IMR-90 (cell line): ENCODE measurements at regions not wholly inside any gene's neighbourhood (a gene's known extent, or its start where the extent isn't known, plus 50 kb on each side); places are given as distances from the start of the nearest gene placed in this dataset.

ENCODE experiments used
- ATAC-seq: fragments of 200-7000 bp; cut with Tn5 transposase; 2 replicates; pipeline ENCODE4 v1.9.1; 2020; ENCODE audit warnings: low read depth, mild to moderate bottlenecking, moderate library complexity
- BruUV-seq: library from RNA; stranded (reverse); fragments of 400-500 nt; replicated peaks from 2 replicates; lab custom pipeline; 2021; lab: Mats Ljungman, UMichigan
- CTCF ChIA-PET: fragments of 300-600 bp; formaldehyde crosslinking; extraction: SDS; loops from one replicate; lab custom pipeline; 2021; ENCODE audit warnings: antibody characterized with exemption; lab: Yijun Ruan, JAX
- POLR2A ChIA-PET: fragments of 300-600 bp; sonication (Branson Sonifier 250); formaldehyde crosslinking; loops from one replicate; lab custom pipeline; 2022; ENCODE audit warnings: antibody characterized with exemption; ENCODE audit not compliant: unreplicated experiment; lab: Charles Lee
- DNase-seq: peaks from one replicate; pipeline ENCODE4 v3.0.0; 2013
- H2AFZ ChIP-seq: replicated peaks from 2 replicates; pipeline ENCODE3; 2013; ENCODE audit warnings: low read length, mild to moderate bottlenecking; ENCODE audit not compliant: poor library complexity
- H2AK5ac ChIP-seq: 2 replicates; pipeline ENCODE4 v1.6.1; 2013; ENCODE audit warnings: low read depth, low read length, inconsistent platforms
- H2AK9ac ChIP-seq: replicated peaks from 2 replicates; pipeline ENCODE3; 2013; ENCODE audit warnings: mild to moderate bottlenecking, low read depth, low read length, moderate library complexity; ENCODE audit not compliant: poor library complexity
- H2BK120ac ChIP-seq: 2 replicates; pipeline ENCODE4 v1.6.1; 2013; ENCODE audit warnings: low read depth, low read length, inconsistent platforms
- H2BK15ac ChIP-seq: 3 replicates; pipeline ENCODE4 v1.6.1; 2013; ENCODE audit warnings: low read depth, low read length, inconsistent platforms
- H2BK20ac ChIP-seq: 2 replicates; pipeline ENCODE4 v1.6.1; 2013; ENCODE audit warnings: low read depth, mild to moderate bottlenecking, inconsistent platforms, low read length, moderate library complexity
- H2BK5ac ChIP-seq: 2 replicates; pipeline ENCODE4 v1.6.1; 2013; ENCODE audit warnings: mild to moderate bottlenecking, low read depth, low read length, inconsistent platforms; ENCODE audit not compliant: poor library complexity, severe bottlenecking
- H3K14ac ChIP-seq: replicated peaks from 2 replicates; pipeline ENCODE4 v1.6.1; 2013; ENCODE audit warnings: low read depth, low read length, inconsistent platforms
- H3K18ac ChIP-seq: 2 replicates; pipeline ENCODE4 v1.6.1; 2013; ENCODE audit warnings: low read depth, low read length, control low read depth
- H3K23ac ChIP-seq: 2 replicates; pipeline ENCODE4 v1.6.1; 2013; ENCODE audit warnings: low read depth, low read length, inconsistent platforms
- H3K27ac ChIP-seq: 2 replicates; pipeline ENCODE4 v1.5.1; 2013; ENCODE audit warnings: mild to moderate bottlenecking, control low read depth, low read length; ENCODE audit not compliant: insufficient read depth
- H3K27me3 ChIP-seq: 2 replicates; pipeline ENCODE4 v1.6.1; 2013; ENCODE audit warnings: low read length; ENCODE audit not compliant: control insufficient read depth, insufficient read depth
- H3K36me3 ChIP-seq: 2 replicates; pipeline ENCODE4 v1.6.1; 2013; ENCODE audit warnings: low read length, mixed read lengths; ENCODE audit not compliant: control insufficient read depth, insufficient read depth
- H3K4ac ChIP-seq: 2 replicates; pipeline ENCODE4 v1.6.1; 2013; ENCODE audit warnings: low read depth, low read length, inconsistent platforms
- H3K4me1 ChIP-seq: 2 replicates; pipeline ENCODE4 v1.6.1; 2013; ENCODE audit warnings: low read length, mixed read lengths; ENCODE audit not compliant: control insufficient read depth, insufficient read depth
- H3K4me2 ChIP-seq: 2 replicates; pipeline ENCODE4 v1.6.1; 2013; ENCODE audit warnings: low read depth, mild to moderate bottlenecking, control low read depth, low read length, moderate library complexity
- H3K4me3 ChIP-seq: 2 replicates; pipeline ENCODE4 v1.5.1; 2013; ENCODE audit warnings: low read depth, mild to moderate bottlenecking, control low read depth, low read length, moderate library complexity; ENCODE audit not compliant: insufficient read depth
- H3K56ac ChIP-seq: 2 replicates; pipeline ENCODE4 v1.6.1; 2013; ENCODE audit warnings: low read length, inconsistent platforms; ENCODE audit not compliant: insufficient read depth; ENCODE audit errors: extremely low read depth
- H3K79me1 ChIP-seq, 2 experiments: 2 replicates each; pipeline ENCODE4 v1.6.1; 2013; ENCODE audit warnings: low read length in 2 of 2, inconsistent platforms in 1 of 2, low read depth in 1 of 2
- H3K9ac ChIP-seq: 2 replicates; pipeline ENCODE4 v1.6.1; 2013; ENCODE audit warnings: low read depth, low read length, control low read depth
- H3K9me1 ChIP-seq: 2 replicates; pipeline ENCODE4 v1.6.1; 2013; ENCODE audit warnings: low read length, inconsistent platforms; ENCODE audit not compliant: insufficient read depth
- H3K9me3 ChIP-seq: 2 replicates; pipeline ENCODE4 v1.6.1; 2013; ENCODE audit warnings: low read length; ENCODE audit not compliant: control insufficient read depth, insufficient read depth
- H4K20me1 ChIP-seq: 2 replicates; pipeline ENCODE4 v1.6.1; 2013; ENCODE audit warnings: low read length, inconsistent platforms; ENCODE audit not compliant: insufficient read depth
- H4K5ac ChIP-seq: 2 replicates; pipeline ENCODE4 v1.6.1; 2013; ENCODE audit warnings: mild to moderate bottlenecking, low read depth, low read length, control low read depth
- H4K8ac ChIP-seq, 2 experiments: 2 replicates each; pipeline ENCODE4 v1.6.1; 2013; ENCODE audit warnings: low read depth in 2 of 2, low read length in 2 of 2, control low read depth in 1 of 2, inconsistent platforms in 1 of 2
- H4K91ac ChIP-seq: 2 replicates; pipeline ENCODE4 v1.6.1; 2013; ENCODE audit warnings: low read depth, low read length, inconsistent platforms; ENCODE audit not compliant: insufficient read depth
- BHLHE40 ChIP-seq: fragments of 150-350 bp; IDR thresholded peaks from 2 replicates; pipeline ENCODE4 v1.6.1; 2016; ENCODE audit warnings: mild to moderate bottlenecking, low read depth, low read length
- CEBPB ChIP-seq: IDR thresholded peaks from 2 replicates; pipeline ENCODE4 v1.6.1; 2012; ENCODE audit warnings: low read depth, low read length, improper control_type of control experiment
- CHD1 ChIP-seq: IDR thresholded peaks from 2 replicates; pipeline ENCODE4 v1.6.1; 2012; ENCODE audit warnings: low read depth, low read length, improper control_type of control experiment
- FOS ChIP-seq: fragments of 150-350 bp; IDR thresholded peaks from 2 replicates; pipeline ENCODE4 v1.6.1; 2016; ENCODE audit warnings: low read depth, low read length
- MAFK ChIP-seq: IDR thresholded peaks from 2 replicates; pipeline ENCODE4 v1.6.1; 2012; ENCODE audit warnings: low read depth, low read length, improper control_type of control experiment
- MAZ ChIP-seq: IDR thresholded peaks from 2 replicates; pipeline ENCODE4 v1.6.1; 2012; ENCODE audit warnings: low read depth, mild to moderate bottlenecking, low read length, improper control_type of control experiment, moderate library complexity, borderline replicate concordance
- MXI1 ChIP-seq: IDR thresholded peaks from 2 replicates; pipeline ENCODE4 v1.6.1; 2012; ENCODE audit warnings: low read depth, mild to moderate bottlenecking, low read length, moderate library complexity, borderline replicate concordance
- POLR2A ChIP-seq: IDR thresholded peaks from 2 replicates; pipeline ENCODE4 v1.6.1; 2012; ENCODE audit warnings: mild to moderate bottlenecking, low read depth, low read length
- RAD21 ChIP-seq: IDR thresholded peaks from 2 replicates; pipeline ENCODE4 v1.6.1; 2012; ENCODE audit warnings: low read length, improper control_type of control experiment
- RCOR1 ChIP-seq: IDR thresholded peaks from 2 replicates; pipeline ENCODE4 v1.6.1; 2012; ENCODE audit warnings: mild to moderate bottlenecking, low read length, improper control_type of control experiment; ENCODE audit not compliant: insufficient replicate concordance
- RFX5 ChIP-seq: IDR thresholded peaks from 2 replicates; pipeline ENCODE4 v1.8.0; 2012; ENCODE audit warnings: low read depth, mild to moderate bottlenecking, low read length, moderate library complexity
- SMC3 ChIP-seq: fragments of 150-350 bp; IDR thresholded peaks from 2 replicates; pipeline ENCODE4 v1.6.1; 2016; ENCODE audit warnings: low read depth, mild to moderate bottlenecking, antibody characterized with exemption, low read length, moderate library complexity
- whole genome bisulfite sequencing, 2 experiments: methylation state at CpG; one replicate each; pipeline versions ENCODE4 v1.1.5 to v1.1.7; 2013; ENCODE audit warnings: missing lambda C conversion rate in 2 of 2; ENCODE audit not compliant: insufficient read length in 1 of 2; ENCODE audit errors: extremely low coverage in 2 of 2; 5-methylcytosine and 5-hydroxymethylcytosine counted together
- dilution Hi-C: fragments of 300-500 bp; cut with HindIII; formaldehyde crosslinking; loops from one replicate; pipeline ENCODE4 v1.14.3; 2018; ENCODE audit warnings: low sequenced_read_pairs; ENCODE audit not compliant: unreplicated experiment
- in situ Hi-C: fragments of 300-500 bp; cut with MboI; formaldehyde crosslinking; loops from 3 replicates; pipeline ENCODE4 v1.14.3; 2019; ENCODE audit warnings: low sequenced_read_pairs, inconsistent platforms, mixed read lengths
- intact Hi-C: fragments of 100-400 bp; cut with micrococcal nuclease; formaldehyde crosslinking; loops from 2 replicates; pipeline ENCODE4 v1.10.0; 2022
- TF ChIP-seq, protein P1 (sequence below): fragments of 150-350 bp; IDR thresholded peaks from 2 replicates; pipeline ENCODE4 v1.6.1; 2017; ENCODE audit warnings: mild to moderate bottlenecking, antibody characterized with exemption, low read length, low read depth
- TF ChIP-seq, protein P2 (sequence below): fragments of 150-350 bp; IDR thresholded peaks from 2 replicates; pipeline ENCODE4 v1.6.1; 2016; ENCODE audit warnings: low read depth, mild to moderate bottlenecking, low read length, moderate library complexity, borderline replicate concordance

DNA sequence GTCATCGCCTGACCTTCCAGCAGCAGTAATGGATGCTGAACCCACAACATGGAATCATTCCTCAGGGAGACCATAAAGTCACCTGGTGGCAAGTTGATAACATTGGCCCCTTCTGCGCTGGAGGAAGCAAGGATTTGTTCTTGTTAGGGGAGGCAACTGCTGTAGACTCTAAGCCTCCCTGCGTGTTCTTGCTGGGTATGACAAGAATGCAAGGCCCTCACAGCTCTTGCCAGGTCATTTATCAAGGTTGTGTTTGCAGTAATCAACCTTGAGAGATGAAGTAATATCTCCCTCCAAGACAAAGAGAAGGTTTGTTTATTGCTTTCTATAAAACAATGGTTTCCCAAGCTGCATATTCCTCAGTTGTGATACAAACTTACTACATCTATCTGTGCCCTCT lies 80.9 kb downstream of the PERP start:
- WGBS, 2 experiments = 53% methylated on average over 2 of the region's 3 CpGs; no CpG with 5 or more reads in 1 of the 2 experiments
- Histone ChIP-seq H3K4me2 (no peak overlapping the region), H3K79me1 (no peaks in the 10 kb centered on the region), H2AK9ac (no peak overlapping the region), H2AFZ (no peak overlapping the region), H3K14ac (no peak overlapping the region), H2BK5ac (no peak overlapping the region), H3K4me1 (no peaks in the 10 kb centered on the region), H3K4me3 (no peak overlapping the region), H2BK15ac (no peak overlapping the region), H3K4ac (no peak overlapping the region), H2BK20ac (no peak overlapping the region), H4K20me1 (no peaks in the 10 kb centered on the region), H3K23ac (no peak overlapping the region), H2BK120ac (no peak overlapping the region), H3K27me3 (peaks cover 10% of the 10 kb centered on the region), H3K56ac (no peak overlapping the region), H3K27ac (no peak overlapping the region), H4K8ac (no peak overlapping the region), H4K5ac (no peak overlapping the region), H3K18ac (no peak overlapping the region), H2AK5ac (no peak overlapping the region), H3K9me3 (no peaks in the 10 kb centered on the region), H3K9ac (no peak overlapping the region), H4K91ac (no peak overlapping the region), H3K9me1 (no peaks in the 10 kb centered on the region), H3K36me3 (no peaks in the 10 kb centered on the region)
- TF ChIP-seq POLR2A (no peak), CHD1 (no peak), SMC3 (no peak), MXI1 (no peak), MAZ (no peak), RCOR1 (no peak), RFX5 (no peak), RAD21 (no peak), BHLHE40 (no peak), FOS (no peak), MAFK (no peak), CEBPB (no peak)
- TF ChIP-seq, protein P1, sequence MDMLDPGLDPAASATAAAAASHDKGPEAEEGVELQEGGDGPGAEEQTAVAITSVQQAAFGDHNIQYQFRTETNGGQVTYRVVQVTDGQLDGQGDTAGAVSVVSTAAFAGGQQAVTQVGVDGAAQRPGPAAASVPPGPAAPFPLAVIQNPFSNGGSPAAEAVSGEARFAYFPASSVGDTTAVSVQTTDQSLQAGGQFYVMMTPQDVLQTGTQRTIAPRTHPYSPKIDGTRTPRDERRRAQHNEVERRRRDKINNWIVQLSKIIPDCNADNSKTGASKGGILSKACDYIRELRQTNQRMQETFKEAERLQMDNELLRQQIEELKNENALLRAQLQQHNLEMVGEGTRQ = no peak
- TF ChIP-seq, protein P2, sequence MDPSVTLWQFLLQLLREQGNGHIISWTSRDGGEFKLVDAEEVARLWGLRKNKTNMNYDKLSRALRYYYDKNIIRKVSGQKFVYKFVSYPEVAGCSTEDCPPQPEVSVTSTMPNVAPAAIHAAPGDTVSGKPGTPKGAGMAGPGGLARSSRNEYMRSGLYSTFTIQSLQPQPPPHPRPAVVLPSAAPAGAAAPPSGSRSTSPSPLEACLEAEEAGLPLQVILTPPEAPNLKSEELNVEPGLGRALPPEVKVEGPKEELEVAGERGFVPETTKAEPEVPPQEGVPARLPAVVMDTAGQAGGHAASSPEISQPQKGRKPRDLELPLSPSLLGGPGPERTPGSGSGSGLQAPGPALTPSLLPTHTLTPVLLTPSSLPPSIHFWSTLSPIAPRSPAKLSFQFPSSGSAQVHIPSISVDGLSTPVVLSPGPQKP = no peak
- ChIA-PET CTCF (no interaction called here), POLR2A (no interaction called here)
- intact Hi-C loops = no loop called here
- BruUV-seq = no TSS peak
- dilution Hi-C loops = no loop called here
- DNase-seq (no peak), ATAC-seq (no peak)
- in situ Hi-C loops = no loop called here
